ENCODE measurements at regions not wholly inside any gene's neighbourhood (a gene's known extent, or its start where the extent isn't known, plus 50 kb on each side); places are given as distances from the start of the nearest gene placed in this dataset.
"Not testable (repeated sequence)": the region's sequence is repeated elsewhere in the genome, so short reads cannot be mapped to it uniquely, and the experiment has no call there.

DNA sequence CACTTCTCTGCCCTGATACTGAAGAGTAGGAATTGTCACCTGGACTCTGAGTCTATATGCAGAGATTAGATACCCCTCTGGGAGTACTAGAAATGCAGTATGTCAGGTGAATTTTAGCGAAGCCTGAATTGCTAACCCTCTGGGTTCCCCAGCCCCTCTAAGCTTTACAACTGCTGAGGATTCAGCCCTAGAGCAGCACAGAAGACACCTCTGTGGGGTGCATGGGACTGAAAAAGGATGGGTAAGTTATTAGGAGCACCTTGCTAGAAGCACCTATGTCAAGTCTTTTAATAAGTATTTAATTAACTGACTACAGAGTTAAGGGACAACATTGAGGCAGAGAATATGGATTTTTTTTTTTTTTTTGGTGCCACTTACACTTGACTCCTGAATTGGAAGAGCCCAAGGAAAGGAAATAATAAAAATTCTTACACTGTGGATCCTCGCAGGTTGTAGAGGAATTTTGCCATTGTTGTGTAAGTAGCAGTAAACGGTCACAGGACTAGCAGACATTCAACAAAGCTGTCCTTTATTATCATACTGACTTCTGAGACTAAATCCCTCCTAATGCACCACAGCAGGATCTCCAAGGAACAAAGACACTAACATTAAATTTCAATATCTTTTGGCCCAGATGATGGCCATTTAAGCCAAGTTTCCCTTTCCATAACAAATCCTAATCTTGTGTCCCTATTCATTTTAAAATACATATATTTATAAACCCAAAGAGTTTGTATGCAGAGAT, 253.2 kb downstream of the ANKRD50 start:
- no peak for DNase-seq

DNA sequence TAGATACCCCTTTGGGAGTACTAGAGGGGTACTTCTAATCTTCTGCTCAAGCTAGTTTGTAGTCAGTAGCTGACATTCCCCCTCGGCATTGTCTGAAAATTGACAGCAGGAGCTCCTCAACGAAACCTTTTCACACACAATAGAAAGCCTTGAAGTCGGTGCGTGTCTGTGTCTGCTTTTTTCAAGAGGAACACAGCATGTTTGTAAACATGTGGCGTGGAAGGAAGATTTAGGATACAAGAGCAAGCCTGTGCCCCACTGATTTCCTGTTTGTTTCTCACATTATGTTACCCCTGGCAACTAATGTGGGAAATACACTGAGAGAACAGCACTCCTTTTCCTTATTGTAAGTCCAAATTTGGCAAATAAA, 252.6 kb downstream of the ANKRD50 start:
- DNase-seq, result no peak

DNA sequence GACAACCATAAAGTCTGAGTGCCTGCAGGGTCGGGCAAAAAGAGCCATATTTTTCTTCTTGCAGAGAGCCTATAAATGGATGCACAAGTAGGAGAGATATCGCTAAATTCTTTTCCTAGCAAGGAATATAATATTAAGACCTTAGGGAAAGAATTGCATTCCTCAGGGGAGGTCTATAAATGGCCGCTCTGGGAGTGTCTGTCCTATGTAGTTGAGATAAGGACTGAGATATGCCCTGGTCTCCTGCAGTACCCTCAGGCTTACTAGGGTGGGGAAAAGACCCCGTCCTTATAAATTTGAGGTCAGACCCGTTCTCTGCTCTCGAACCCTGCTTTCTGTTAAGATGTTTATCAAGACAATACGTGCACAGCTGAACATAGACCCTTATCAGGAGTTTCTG, 250.9 kb downstream of the ANKRD50 start:
- DNase-seq, result not testable (repeated sequence)

DNA sequence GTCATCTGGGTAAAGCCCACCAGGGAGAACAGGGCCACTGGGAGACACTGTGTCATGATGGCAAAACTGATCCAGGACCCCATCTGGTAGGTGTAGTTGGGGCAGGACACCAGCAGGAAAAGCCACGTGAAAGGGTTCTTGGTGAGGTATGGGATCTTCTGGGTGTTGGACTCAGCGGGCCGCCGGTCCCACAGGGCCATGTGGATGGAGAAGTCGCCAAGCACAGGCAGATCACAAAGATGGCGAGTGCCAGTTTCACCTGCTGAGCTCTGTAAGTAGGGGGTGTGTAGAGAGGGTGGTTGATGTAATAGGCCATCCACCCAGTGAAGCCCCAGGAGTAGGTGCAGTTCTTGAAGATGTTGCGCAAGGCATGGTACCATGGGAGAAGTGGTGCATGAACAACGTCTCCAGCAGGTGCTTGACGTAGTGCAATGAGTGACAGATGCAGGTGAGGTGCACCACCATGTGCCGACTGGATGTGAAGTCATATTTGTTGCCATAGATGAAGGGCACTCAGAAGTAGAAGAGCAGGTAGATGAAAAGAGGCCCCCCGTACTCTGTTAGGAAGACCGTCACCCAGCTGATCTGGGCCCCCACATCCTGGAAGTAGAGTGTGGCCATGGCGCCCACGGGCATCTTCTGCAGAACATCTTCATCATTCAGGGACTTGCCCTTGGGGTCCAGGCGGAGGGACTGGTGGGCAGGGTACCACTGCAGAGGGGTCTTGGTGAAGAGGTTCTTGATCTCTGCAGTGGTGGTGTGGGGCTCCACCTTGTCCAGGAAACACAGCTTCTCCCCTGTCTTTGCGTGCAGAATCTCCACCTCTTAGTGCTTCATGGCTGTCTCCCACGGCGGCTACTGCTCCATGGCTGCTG, 249.3 kb downstream of the ANKRD50 start:
- DNase-seq, result no peak

DNA sequence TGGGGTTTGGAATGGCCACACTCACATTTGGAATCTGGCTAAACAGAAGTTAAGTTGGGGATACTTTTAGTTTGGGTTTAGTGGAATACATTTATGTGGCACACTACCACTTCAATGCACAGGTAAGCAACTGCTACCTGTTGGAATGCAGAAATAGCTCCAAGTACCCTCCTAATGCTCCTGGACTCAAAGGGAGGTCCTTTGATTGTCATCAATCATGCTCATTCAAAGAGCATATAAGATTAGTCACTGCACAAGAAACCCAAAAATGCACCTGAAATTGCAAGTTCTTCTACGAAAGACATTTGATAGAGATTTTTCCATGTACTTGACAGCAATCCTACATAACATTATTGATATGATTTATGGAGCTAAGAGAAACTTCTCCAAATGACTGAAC, 247.7 kb downstream of the ANKRD50 start:
- DNase-seq, result no peak

DNA sequence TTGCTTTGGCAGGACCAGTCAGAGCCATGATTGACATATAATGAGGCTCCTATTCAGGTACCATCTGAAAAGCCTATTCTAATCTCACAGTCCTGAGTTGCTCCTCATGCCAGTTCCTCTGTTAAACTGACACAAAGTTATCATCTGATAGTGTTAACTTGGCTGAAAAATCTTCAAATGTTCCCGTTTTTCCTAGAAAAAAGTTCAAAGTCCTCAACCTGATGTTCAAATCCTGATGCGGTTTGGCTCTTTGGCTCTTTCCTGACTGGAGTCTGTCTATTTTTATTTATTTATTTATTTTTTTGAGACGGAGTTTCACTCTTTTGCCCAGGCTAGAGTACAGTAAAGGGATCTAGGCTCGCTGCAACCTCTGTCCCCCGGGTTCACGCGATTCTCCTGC, 244.2 kb downstream of the ANKRD50 start:
- no peak for DNase-seq

DNA sequence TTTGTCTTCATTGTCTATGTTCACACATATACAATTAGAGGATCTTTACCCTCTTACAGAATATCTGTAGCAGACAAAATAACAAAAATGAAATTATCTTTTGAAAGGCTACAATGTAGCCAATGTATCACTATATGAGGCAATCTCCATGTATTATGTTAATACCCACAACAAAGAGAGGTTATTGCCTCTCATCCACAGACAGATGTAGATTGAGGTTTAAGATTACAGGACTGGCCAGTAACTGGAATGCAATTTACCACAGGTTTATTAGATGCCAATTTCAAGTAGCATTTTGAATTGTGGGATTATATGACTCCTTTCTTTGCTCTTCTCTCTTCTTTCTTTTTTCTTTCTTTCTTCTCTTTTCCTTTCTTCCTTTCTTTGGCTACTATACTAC, 242.6 kb downstream of the ANKRD50 start:
- no peak for DNase-seq

DNA sequence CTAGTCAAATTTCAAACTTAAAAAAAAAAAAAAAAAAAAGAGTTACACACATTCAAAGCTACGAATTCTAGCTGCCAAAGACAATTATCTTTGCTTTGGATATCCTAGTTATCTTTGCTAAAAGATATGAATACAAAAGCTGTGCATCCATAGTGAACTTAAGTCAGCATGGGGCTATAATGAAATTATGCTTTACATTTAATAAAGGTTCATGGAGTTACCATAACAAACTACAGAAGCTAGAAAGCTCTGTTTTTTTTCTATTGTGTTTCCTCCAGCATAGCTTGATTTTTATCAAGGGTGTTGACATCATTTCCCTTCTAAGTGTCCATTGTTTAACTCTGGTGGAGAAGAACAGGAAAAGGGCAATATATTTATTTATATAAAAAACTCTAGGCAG, 234.1 kb downstream of the ANKRD50 start:
- no peak for DNase-seq

DNA sequence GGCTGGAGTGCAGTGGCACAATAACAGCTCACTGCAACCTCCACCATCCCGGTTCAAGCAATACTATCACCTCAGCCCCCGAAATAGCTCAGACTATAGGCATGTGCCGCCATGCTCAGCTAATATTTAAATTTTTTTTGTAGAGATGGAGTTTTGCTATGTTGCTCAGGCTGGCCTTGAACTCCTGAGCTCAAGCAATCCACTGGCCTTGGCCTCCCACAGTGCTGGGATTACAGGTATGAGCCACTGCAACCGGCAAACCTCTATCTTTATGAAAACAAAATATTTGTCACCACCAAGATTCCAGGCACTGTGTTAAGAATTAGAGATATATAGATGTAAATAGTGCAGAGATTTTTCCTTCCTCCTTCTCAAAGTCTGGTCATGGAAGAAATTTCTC, 232.5 kb downstream of the ANKRD50 start:
- DNase-seq, result no peak

DNA sequence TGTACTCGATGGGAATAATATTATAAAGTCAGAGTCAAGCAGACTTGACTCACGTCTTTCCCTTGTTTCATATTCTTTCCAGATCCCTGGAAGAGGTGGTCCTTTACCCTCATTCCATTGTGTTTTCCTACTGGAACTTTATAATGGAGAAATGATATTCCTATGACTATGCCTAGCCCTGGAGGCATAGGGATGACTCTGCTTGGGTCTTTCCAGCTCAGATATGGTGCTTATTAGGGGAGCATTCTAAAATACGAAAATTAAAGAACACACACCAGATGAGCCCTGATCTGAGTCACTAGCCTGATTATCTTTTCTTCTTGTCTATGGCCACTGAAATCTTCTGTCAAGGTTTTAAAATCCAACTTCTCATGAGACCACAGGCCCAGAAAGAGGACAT, 231.4 kb downstream of the ANKRD50 start:
- no peak for DNase-seq

DNA sequence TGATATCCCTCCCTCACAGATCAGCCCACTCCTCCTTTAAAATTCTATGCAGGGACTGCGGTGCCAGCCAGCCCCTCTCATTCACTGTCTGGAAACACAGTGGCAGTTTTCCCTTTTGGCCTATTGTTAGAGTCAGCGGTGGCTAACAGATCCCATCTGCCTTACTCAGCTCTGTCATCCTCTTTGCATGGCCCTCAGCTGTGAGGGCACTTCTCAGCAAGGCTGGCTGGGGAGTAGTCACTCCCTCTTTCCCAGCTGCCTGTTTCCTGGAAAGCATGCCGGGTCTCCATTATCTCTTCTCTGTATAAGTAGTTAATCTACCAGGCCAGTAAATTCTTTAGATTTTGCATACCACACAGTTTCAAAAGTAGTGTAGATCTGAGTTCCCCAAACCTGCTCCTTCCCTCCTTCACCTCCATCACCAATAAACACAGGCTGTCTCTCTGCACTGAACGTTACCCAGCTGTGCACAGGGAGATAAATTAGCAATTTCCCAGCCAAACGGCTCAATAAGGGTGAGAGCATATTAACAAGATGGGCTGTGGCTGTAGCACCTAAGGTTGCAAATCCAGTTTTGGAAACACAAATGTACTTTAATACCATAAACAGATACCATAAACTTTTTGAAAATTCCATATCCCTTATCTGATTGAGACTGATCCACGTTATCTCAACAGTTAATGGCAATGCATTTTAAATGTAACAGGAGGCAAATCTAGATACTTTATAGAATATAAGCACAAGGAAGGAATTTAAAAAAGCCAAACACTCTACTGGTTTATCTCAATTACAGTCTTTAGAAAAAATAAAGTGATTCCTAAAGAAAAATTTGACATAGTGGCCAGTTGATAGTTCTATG, 229.3 kb downstream of the ANKRD50 start:
- no peak for DNase-seq

DNA sequence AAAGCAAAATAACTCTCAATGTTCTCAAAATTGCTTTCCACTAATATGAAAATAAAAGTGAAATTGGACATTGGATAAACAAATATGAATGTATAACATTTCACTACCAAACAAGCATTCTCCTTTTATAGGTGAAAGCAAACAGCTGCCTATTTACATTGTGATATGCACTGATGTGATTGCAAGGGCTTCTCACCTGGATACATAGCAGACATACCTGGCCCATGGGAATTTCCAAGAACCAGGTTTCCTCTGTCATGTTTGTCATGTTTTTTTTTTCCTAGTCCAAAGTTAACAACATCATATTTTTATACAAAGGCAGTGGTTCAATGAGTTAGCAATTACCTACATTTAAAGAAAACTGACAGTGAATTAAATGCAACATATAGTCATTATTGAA, 228.5 kb downstream of the ANKRD50 start:
- no peak for DNase-seq

DNA sequence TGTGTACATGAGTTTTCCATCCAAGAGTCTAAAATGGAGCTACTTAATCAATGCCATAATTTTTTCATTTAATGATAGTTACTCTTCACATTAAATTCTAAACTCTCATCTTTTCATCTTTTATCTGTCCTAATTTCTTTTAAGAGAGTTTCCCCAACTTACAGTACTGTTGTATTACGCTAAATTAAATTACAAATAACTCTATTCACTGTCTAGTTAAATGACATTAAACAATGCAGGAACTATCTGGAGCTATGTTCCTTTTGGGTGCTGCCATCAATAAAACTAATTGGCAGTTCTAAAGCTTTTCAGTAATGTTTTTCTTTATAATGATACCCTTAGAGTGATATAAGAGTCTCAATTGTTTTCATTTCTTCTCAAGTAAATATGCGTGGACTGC, 227.6 kb downstream of the ANKRD50 start:
- no peak for DNase-seq

DNA sequence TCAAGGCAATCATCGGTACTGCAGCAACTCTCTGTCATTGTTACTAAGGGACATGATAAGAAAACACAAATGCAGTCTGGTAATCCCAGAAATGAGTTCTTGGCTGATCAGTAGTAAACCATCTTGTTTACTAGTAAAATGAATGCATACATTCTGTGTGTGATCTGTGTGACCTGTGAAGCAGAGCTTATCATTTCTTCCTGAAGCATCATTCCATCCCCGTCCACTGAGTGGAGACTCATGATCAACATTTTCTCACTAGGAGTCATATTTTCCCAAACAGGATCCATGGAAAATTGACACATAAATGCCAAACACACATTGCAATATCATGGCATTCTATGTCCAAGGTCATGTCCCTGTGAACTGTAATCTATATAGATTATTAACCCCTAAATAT, 226.1 kb downstream of the ANKRD50 start:
- no peak for DNase-seq

DNA sequence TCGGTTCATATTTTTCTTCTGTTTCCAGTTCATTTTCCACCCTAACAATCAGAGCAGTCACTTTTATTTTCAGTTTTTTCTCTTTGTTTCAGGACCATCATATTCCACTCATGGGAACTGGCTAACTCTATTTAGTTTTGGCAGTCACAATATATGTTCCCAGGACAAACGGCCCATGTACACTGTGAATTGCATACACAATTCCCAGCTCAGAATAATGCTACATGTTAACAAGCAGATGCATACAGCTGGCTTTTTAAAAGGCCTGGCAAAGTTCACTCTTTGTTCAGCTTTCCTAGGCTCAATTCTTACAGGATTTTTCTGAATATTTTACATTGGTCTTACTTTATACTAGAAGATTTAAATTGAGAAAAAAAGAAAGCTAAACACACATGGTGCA, 224.9 kb downstream of the ANKRD50 start:
- DNase-seq, result no peak

DNA sequence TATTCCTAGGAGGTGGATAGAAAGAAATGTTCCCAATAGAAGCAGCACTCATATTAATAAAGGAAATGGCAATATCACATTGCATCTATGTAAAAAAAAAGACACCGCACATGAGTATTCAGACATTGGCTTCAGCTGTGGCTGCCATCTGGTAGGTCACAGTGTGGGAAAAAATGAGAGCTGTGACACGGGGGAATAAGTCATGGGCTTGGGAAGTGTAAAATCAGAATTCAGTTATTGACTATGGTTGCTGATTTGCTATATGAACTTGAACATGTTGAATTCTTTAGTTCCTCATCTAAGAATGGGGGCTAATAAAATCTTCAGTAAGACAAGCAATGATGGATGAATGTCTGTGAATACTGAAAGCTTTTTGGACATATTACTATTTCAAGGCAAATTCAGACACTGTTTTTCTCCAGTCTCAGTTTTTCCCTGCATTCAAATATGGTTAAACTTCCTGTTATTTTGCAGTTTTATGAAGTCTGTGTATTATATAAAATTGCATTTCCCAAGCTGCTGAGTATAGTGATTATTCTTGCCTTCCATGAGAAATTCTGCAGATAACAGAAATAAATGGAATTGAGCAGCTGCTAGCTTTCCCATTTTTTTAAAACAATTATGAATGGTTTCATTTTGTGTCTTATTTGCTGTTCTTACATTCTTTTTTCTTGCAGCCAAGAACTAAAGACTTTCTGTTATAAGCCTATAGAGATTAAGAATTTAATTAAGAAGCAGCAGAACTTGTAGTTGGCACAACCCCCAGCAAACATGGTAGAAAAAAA, 221.0 kb downstream of the ANKRD50 start:
- no peak for DNase-seq

DNA sequence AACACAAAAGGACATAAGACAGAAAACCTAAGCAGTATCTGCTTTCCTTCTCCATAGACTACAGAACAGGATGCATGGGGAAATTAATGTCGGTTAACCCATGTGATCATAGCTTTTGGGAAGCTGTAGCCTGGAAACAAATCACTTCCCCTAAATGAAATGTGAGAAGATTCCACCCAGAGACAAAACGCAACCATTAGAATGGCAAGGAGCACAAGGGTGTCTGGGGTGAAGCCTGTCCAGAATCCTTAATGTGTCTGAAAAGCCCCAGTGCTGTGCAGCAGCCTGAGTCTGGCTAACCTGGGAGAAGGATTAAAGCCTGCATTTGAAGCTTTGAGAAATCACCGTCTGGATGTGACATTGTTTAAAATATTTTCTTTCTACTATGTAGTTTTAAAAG, 213.3 kb downstream of the ANKRD50 start:
- no peak for DNase-seq

DNA sequence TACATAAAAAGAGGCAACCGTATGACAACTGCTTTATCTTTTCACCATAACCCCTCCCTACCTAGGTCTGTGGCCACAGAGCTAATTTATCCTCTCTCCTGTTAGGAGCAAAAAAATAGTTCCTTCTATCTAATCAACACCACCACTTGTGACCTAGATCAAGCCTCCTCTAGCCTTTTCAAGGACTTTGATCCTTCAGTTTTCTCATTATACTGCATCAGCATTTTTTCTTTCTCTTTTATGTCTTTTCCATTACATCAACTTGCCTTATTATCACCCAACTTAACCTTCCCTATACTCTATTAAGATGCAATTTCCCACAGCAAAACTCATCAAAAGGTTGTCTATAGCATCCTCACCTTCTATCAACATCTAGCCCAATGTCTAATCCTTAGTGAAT, 211.0 kb downstream of the ANKRD50 start:
- no peak for DNase-seq

DNA sequence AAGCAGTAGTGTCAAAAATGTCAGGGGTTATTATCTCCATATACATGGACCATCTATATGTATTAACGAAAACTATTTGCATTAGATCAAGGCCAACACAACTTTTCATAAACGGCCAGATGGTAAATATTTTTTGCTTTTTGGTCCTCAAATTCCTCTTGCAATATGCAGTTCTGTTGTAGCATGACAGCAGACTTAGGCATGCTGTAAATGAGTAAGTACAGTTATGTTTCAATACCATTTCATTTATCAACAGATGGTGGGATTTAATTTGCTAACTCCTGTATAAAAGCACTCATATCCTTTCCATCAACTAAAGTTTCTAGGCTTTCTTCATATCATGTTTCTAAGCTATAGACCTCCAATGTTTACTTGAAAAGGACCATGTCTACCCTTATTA, 208.1 kb downstream of the ANKRD50 start:
- DNase-seq, result no peak

DNA sequence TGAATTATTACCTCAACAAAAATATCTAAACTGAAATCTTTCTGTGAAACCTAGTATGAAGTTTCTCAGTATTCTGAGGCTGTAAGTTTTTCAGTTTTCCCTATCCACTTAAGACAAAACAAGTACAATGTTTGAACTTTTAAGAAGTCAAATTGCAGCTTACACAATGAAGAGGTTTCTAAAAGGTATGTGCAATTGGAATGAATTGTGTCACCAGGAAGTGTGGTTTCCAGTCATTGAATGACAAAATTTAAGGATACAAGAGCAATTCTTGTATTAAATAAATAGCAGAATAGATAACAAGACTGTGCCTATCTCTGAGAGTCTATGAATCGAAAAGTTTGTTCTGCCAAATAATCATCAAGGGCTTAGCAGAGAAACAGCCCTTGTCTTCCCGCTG, 207.3 kb downstream of the ANKRD50 start:
- no peak for DNase-seq

DNA sequence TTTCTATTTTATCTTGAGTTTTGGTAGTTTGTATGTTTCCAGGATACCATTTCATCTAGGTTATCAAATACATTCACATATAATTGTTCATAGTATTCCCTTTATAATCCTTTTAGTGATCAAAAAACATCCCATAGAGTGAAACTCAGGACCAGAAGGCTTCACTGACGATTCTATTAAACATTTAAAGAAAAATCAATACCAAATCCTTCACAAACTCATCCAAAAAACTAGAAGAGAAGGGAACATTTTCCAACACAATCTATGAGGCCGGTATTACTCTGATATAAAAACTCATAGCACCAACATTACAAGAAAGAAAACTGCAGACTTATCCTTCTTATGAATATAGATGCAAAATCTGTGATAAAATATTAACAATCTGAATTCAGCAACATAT, 203.4 kb downstream of the ANKRD50 start:
- no peak for DNase-seq

DNA sequence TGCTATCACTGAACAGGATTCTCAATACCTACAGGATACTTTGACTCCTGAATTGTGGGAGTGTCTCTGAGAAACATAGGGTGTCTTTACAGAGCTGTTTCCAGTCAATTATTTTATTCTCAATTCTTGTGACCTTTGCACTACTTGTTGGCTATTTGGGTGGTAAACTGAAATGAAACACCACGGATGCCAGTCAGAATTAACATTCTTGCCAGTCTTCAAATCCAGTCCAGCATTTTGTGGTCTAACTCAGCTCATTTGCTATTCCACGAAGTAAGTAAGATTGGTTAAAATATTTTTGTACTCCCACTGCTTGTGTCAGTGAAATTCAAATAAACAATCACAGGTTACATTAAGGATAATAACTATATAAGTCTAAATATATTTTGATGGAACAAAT, 197.9 kb downstream of the ANKRD50 start:
- DNase-seq, result no peak

DNA sequence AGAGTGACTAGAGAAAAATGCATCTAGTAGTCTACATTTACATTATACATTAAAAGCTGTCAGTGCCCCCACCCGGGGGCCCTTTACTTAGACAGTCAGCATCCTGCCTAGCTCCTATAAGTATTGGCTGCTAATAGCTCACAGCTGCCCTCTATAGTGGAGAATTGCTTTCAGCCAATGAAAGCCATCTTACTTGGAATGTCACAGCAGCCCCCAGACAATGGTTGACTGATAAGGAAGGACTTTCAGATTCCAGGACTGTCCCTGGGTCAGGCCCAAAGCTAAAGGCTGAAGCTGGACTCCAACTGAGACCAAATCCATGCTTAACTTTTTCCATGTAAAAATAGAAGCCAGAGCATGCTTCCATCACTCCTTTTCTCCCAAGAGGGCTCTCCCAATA, 196.9 kb downstream of the ANKRD50 start:
- DNase-seq, result no peak
